NK-92 treated with Interleukin-12 subunit alpha and Interleukin-12 subunit beta, amount 100 ng/mL, for 24 hours (cell line): ENCODE measurements at regions not wholly inside any gene's neighbourhood (a gene's known extent, or its start where the extent isn't known, plus 50 kb on each side); places are given as distances from the start of the nearest gene placed in this dataset.
"Not testable (repeated sequence)": the region's sequence is repeated elsewhere in the genome, so short reads cannot be mapped to it uniquely, and the experiment has no call there.

Experiments used
- DNase-seq: peaks from one replicate; lab custom pipeline; 2025; lab: John Stamatoyannopoulos, UW

DNA sequence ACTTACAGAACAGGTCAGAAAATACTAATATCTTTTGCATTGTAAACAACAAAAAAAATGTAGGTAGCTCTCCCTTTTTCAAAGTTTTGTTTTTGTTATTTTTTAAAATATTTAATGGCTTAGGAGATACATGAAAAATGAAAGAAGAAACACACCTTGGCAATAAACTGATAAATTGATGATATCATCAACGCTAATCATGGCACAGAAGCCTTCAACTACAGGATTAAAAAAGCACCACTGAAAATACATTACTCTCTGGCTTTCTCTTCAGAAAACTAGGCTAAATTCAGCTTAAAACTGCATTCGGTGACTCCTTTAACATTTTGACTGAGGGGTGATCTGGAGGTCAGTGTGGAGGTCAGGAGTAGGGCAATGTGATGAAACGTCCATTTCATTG, 1018.8 kb upstream of the FANCL start:
- no peak for DNase-seq

DNA sequence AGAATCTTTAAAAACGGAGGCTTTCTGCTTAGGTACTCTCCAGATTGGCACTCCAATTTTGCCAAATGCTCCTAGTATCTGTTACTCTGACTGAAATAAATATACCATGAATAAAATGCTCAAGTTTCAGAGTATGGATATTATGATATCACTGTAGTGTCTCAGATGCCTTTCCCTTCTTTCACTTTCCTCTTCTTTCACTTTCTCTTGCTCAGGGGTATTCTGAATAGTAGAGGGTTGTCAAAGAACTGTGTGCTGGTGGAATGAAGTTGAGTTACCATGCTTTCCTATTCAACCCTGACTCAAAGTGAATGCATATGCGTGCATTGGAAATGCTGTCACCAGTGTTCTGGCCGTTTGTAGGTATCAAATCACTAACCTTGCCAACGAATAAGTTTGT, 1015.2 kb upstream of the FANCL start:
- DNase-seq: no peak

DNA sequence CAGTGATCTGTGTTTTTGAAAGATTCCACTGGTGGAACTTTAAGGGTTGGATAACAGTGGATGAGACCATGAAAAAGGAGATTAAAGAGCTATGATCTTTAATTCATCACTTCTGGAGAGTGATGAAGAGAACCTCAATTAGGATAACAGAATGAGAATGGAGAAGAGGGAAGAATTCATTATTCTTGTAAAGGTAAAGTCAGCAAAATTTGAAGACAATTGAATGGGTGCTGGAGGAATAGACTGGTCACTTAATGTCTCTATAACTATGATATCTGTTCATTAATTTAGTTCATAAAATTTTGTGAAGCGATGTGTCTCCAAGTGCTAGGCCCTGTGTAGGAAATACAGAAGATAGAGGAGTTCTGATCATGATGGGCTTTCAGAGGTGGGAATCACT, 1013.2 kb upstream of the FANCL start:
- DNase-seq: no peak

DNA sequence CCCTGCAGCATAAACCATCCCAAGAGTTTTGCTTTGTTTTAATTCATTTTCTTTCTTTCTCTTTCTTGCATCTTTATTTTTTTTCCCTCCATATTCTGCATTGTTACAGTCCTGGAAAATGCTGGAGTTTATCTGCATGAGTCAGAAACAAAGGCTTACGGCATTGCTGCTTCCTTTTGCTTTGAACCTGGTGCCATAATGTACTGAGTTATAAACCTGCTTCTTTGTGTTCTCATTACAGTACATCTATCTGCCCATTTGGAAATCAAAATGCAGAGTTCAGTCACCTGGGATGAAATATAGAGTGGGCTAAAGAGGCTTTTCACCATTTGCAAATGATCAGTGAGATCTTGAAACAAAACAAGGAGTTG, 1009.2 kb upstream of the FANCL start:
- no peak for DNase-seq

DNA sequence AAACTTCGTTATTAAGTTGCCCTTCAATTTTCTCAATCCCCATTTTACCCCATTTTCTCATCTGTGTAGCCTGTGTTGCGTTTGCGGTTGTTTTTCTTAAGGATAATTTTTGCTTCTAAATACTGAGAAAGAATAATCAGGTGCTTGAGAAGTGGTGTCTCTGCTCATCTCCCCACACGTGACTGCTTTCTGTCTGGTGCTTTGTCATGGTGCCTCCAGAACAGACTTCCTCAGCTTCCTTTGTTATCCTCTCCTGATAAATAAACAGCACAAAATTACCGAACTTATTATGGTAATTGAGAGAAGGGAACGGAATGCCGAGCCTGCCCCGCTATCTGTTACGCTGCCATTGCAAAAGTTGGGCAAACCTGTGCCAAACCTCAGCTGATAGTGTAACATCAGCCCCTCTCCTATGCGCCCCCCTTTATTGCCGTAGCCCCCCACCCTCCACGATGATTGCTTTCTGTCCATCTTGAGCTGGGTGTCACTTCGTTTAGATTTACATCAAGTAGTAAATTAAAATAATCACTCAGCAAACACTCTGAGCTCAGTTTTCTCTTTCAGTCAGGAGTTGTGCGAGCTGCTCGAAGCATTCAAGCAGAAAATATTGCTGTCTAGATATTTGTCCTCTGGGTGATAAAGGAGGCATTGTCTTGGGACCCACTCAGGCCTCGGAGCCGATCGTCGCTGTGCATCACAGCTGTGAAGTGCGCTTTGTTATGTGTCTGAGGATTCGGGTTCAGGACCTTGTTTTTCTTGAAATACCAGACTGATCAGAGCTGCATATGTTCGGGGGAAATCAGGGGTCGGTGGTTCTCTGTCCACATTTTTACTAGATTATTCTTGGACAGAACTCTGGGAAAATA, 1008.5 kb upstream of the FANCL start:
- no peak for DNase-seq

DNA sequence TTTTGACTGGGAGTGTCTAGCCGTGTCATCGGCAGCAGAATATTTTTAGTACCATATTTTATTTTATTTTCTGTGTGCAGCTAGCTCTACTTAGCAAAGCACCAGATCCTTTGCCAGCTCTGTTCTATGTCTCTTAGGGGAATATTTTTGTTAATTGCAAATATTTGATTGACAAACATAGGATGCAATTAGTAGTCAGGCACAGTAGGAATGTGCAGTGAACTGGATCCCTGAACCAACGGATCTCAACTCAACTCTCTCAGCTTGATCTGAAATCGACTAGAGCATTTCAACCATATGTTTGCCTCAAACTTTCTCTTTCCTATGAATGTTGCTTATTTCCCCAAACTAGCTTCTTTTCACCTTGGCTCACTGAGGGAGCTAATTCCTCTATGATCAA, 998.0 kb upstream of the FANCL start:
- DNase-seq: no peak

DNA sequence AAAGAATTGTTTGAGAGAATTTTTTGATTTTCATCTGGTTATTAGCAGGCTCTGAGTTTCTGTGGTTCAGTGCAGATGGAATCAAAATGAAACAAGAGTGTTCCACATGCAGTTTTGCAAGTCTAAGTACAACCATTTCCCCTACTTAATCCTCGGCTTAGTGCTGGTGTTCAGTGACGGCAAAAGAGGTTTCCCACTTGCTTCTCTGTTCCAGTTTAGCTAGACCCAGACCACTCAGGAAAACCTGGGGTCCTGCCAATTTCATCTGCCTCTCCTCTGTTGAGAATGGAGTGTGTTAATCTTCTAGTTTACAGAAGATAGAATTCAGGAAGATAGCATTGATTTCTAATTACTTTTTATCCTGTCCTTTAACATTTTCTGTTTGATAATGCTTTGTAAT, 996.2 kb upstream of the FANCL start:
- no peak for DNase-seq

DNA sequence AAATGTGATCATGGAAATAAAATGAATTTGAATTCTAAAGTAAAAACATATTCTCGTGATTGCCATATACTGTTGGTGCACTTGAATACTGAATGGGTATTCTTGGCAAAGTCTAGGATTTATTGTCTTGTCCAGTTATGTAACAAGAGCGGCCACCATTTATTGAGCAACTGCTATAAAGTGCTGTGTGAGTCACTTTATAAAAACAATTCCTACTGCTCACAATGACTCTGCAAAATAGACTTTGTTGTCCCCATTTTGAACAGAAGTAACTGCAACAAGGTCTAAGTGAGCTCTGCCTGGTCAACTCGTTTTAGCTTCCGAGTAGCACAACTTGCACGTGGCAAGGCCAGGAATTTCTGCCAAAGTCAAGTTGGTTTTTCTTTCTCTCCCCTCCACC, 995.6 kb upstream of the FANCL start:
- no peak for DNase-seq

DNA sequence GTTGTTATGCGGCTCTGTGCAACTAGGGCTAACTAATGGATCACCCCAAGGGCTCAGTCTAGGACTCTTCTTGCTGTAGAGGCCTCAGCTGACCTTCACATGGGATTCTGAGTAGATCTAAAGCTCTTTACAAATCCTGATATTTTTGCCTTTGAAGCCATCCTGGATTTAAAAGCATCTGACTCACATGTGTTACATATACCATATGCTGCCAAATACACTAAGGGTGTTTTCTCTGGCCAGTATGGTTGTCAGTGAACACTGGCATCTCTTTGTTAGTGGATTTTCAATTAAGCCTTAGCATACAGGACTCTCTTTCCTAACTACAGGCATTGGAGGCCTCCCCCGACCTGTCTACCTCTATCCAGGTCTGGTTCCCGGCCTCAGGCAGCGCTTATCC, 992.8 kb upstream of the FANCL start:
- no peak for DNase-seq

DNA sequence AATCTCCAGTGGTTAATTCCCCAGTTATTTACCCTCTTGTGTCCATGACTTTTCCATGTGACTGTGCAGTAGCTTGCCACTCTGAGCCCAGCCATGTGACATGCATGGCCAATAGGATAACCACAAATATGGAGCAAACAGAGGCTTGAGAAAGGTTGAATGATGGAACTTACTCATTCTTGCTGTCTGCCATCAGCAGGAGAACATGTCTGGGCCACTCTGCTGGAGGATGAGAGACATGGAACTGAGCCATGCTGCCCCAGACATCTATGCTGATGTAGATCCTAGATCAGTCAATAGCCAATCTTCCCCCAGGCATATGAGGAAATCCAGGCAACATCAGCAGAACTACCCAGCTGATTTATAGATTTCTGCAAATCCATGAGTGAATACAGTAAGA, 992.3 kb upstream of the FANCL start:
- no peak for DNase-seq

DNA sequence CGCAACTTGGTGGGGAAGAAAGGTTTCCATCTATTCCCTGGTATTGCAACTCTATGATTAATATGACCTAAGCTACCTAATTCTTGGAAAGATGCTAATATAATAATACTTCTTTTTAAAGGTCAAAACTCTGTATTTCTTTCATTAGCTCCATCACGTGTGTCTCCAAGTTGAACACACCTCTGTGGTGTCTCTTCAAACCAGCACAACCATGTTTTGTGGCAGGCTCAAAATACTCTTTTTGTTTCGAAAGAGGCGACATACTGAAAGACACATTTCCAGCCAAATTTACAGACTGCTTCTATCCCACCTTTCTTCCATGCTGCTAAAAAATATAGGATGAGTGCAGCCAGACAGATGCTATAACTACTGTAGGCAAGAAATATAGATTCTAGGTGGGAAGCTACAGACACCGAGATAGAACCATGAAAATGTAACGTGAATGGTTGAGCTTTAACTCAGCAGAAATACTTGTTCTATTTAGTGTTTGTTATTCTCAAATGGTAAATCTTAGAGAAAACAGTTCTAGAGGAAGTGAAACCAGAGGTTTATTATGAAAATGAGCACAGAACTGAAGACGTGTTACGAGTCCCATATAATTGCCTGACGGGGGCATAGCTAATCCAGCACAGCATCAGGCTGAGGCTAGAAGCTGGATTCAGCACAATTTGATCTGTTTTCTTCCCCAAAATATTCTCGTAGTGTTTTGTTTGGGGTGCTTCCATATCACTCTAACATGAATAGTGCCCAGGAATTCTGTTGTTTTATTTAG, 991.5 kb upstream of the FANCL start:
- no peak for DNase-seq

DNA sequence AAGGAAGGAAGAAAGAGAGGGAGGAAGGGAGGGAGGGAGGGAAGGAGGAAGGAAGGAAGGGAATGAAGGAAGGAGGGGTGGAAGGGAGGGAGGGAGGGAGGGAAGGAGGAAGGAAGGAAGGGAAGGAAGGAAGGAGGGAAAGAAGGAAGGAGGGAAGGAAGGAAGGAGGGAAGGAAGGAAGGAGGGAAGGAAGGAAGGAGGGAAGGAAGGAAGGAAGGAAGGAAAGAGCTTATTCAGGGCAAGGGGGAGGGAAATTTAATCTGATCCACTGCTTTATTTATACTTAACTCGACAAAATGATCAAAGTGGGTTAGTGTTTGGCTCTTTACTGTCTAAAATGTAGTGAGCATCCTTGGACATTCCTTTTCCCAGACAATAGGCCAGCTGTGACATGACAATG, 985.2 kb upstream of the FANCL start:
- DNase-seq: not testable (repeated sequence)

DNA sequence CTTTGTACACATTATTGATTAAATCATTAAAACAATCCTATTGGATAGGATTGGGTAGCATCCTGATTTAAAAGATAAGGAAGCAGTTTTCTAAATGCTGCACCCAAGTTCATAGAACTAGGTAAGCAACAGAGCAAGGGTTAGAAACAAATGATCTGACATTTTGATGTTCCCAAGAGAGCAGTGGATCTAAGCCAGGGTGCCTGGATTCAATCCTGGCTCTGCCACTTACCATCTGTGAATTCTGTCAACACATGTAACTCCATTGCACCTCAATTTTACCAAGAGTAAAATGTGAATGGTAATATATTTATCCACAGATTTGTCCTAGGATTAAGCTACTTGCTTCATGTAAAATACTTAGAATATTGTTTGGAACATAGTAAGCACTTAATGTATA, 982.6 kb upstream of the FANCL start:
- no peak for DNase-seq

DNA sequence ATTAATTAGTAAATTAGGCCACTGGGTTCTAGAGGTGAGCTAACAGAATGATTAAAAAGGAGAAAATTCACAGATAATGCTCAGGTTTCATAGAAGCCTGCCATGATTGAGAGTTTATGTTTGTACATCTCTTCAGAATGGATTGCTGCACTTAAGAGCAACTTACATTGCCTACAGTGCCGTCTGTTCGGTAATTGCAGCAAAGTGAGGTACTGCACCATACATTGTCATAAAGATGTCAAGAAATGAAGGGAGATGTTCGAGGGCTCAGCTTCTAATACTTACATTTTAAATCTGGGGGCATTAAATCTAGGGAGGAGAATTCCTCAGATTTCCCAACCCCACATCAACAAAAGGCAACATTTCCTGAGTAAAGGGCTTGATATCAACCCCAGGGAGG, 976.2 kb upstream of the FANCL start:
- DNase-seq: no peak

DNA sequence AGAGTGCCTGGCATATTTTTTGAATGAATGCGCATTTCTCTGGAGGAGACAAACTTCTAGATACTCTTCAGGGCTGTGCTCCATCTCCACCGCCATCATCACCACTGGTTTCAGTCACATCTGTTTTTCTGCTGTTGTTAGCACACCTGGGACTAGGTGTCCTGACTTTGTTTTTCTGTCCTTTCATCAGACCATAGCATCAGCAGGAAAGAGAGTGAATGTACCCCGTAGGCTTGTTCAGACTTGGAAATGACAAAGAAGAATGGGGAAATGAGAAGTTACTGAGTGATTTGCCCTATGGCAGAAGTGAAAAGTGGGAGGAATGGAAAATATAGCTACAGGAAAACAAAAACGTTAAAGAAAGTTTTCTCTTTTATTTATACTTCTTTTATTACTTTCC, 965.2 kb upstream of the FANCL start:
- no peak for DNase-seq

DNA sequence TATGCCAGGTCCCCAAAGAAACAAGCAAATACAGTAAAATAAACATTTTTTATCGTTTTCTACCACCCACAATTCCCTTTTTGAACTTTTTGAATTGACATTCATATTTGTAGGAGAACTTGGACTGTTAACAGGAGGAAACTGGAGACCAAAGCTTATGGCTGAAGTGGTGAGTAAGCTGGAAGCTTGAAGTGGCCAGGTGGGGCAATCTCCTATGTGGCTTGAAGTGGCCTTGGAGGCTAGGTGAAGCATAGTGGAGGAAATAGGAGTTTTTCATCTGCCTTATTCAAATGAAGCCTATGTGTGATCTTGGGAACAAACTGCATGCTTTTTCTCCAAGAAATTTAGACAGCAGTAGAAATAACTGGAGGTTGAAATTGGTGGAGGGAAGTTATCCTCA, 962.9 kb upstream of the FANCL start:
- no peak for DNase-seq

DNA sequence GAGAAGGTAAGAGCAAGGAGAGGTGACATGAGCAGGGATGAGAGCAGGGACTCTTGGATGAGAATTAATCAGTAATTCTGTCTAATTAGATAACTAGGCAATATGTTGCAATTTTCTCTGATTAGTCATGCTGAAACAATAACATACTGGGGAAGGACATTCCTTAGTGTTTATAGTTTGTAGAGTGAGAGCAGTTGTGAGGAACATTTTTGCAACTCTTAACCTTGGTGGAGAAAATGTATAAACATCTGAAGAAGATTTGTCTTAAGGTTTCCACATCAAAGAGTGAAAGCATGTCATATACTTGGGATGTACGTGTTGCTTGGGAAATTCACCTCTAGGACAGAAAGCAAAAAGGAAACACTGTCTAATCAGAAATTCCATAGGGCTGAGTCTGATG, 955.4 kb upstream of the FANCL start:
- no peak for DNase-seq

DNA sequence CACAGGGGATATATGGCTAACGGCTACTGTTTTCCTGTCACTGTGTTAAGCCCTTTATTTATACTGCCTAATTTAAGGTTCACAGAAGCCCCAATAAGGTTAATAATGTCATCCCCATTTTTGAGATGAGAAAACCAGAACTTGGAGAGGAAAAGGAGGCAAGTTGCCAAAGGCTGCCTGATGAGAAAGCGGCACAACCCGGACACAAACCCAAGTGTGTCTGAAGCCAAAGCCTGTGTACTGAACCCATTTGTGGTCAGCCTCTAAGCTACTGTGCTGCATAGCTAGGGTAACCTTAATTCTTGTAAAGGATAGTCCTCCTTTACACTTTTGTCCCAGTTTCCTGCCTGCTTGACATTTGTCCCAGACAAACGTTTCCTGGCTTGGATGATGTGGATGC, 954.7 kb upstream of the FANCL start:
- no peak for DNase-seq

DNA sequence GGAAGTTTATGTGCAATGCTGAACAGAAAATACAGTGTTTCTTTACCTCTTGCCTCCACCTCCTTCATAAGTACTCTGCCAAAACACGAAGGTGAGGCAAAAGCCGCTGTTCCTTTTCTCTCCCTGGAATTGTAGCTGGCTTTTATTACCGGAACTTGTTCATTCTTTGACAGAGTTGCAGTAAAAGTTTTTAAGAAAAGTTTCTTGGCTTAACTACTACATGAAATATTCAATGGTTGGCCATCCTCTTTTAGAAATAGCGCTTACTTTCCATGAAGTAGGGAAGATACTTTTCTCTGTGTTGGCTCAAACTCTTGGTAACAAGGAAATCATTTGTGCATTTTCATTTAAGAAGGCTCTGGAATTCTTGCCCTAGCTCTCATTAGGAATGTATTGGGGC, 950.7 kb upstream of the FANCL start:
- no peak for DNase-seq

DNA sequence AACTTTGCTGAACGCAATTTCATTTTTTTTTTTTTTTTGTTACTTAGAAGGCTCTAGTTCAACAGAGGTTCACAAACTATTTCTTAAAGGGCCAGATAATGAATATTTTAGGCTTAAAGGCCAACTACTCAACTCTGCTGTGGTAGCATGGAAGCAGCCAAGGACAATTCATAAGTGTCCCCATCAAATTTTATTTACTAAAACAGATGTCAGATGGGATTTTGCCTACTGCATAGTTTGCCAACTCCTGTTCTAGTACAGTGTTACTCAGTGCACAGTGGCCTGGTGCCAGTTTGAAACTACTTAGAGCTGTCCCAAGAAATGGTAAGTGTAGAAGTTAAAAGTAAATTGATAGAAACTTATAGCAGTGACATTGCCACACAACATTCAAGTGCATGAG, 949.4 kb upstream of the FANCL start:
- no peak for DNase-seq

DNA sequence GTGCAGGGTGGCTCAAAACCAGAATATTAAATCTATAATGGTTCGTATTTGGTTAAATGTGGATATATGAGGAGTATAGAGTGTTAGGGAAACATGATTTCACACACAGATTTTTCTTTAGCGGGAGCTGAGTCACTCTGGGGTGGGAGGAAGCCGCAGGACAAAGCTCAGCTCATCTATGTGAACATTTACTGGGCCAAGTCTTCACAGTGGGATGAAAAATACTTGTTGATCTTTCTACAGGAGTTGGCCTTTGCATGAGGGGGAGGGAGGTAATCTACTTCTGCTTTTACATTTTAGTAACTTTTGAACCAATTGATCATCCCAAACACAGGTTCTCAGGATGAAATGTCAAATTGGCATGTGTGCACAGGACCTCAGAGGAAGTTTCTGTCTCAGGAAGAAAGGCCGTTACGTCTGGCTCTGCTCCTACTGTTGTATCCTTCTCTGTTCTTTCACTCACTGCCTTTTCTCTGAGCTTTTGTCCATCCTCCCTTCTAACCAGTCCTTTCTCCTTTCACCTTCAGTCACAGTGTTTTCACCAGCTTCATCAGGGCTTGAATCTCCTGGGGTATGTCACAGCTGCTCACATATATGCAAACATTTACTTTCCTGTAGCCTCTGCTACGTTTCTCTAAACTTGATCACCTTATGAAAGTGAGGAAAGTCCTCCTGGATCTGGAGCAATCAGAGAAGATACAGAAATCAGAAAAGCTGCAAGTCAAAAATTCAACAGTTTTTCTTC, 943.3 kb upstream of the FANCL start:
- no peak for DNase-seq

DNA sequence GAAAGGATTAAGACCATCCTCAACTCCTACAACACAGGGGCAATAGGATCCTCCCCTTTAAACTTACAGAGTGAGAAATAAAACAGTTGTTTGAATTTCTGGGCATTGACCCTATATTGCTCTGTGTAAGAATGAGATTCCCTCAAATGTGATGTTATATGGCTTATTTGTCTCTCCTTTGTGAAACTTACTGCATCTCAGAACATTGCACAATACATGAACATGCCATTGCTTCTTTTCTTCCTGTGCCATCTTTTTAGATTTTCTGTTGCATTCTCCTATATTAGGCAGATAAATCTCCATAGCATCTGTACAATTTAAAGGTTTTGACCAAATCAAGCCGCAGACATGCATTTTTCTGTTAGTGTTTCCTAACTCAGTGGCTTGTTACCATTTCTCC, 941.9 kb upstream of the FANCL start:
- no peak for DNase-seq

DNA sequence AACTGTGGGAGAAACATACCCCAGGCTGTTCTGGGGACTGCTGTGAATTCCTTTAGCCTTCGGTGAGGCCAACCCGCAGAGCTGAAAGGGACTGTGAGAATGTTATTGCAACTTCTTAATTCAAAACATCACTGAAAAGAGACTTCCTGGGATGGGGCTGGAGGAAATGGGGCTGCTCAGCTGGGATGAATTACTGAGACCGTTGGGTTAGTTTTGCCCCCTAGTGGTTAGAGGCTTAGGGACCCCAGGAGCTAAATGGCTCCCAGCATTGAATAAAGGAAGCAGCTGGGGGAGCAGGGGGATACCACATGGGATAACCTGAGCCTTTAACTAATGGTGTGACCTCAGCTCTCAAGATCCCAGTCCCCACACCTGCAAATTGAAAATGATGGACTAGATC, 941.1 kb upstream of the FANCL start:
- DNase-seq: no peak
